GM12891 (cell line): ENCODE measurements at regions not wholly inside any gene's neighbourhood (a gene's known extent, or its start where the extent isn't known, plus 50 kb on each side); places are given as distances from the start of the nearest gene placed in this dataset.

ENCODE experiments used
- PAX5 ChIP-seq: IDR thresholded peaks from 2 replicates; pipeline ENCODE4 v1.6.1; 2011; ENCODE audit warnings: low read length, moderate library complexity, mild to moderate bottlenecking; ENCODE audit not compliant: insufficient read depth, severe bottlenecking
- POLR2A ChIP-seq: IDR thresholded peaks from 2 replicates; pipeline ENCODE4 v1.6.1; 2011; ENCODE audit warnings: low read depth, low read length, control low read depth
- POLR2AphosphoS5 ChIP-seq: IDR thresholded peaks from 2 replicates; pipeline ENCODE4 v1.6.1; 2011; ENCODE audit warnings: low read depth, low read length, control low read depth
- POU2F2 ChIP-seq: IDR thresholded peaks from 2 replicates; pipeline ENCODE4 v1.6.1; 2011; ENCODE audit warnings: low read depth, mild to moderate bottlenecking, control low read depth, low read length, moderate library complexity
- SPI1 ChIP-seq: IDR thresholded peaks from 2 replicates; pipeline ENCODE4 v1.6.1; 2011; ENCODE audit warnings: low read depth, low read length, control low read depth
- TAF1 ChIP-seq: IDR thresholded peaks from 2 replicates; pipeline ENCODE4 v1.6.1; 2011; ENCODE audit warnings: low read depth, low read length, control low read depth

DNA sequence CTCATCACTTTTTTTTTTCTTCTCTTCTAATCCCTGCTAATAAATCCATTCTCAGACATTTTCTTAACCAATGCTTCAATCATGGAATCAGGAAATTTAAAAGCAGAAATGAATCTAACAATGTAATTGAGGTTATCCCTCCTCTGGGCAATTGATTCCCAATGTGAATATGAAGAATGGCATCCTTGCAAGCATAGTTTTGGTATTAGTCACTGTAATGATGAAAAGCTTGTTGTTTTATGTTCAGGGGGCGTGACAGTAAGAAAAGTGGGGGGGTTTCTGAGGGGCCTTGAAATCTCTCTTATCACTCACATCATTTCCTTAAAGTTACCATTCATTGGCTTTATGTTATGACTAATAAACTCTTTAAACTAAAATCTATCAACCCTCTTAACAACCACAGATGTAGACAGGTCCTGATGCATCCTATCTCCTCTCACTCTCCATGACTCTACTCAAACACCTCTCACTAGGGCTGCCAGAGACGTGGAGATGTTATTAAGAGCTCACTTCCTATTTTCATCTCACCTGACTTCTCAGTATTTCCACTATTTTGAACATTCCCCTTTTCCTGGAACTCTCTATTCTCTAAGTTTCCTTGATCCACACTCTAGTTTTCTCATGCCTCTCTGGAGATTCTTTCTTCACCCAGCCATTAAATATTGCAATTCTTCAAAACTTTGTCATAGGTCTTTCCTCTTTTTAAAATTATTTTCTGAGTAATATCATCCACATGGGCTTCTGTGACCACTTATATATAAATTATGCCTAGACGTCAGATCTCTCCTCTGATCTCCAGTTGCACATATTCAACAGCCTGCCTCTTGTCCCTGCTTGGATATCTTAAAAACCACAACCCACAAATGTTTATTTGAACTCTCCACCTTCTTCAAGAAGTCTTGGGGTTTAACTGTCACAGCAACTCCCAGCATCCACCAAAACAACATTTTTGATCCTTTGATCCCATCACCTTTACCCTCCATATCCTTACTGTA lies 332.9 kb downstream of the CDH2 start:
- no peak for TF ChIP-seq POLR2A
- no peak for TF ChIP-seq TAF1
- no peak for TF ChIP-seq POU2F2
- no peak for TF ChIP-seq POLR2AphosphoS5
- TF ChIP-seq PAX5: no peak
- no peak for TF ChIP-seq SPI1
